Suprapubic skin (tissue), 3 donors: ENCODE measurements at regions not wholly inside any gene's neighbourhood (a gene's known extent, or its start where the extent isn't known, plus 50 kb on each side); places are given as distances from the start of the nearest gene placed in this dataset.

Experiments used
- CTCF ChIP-seq, 2 donors: fragments of 200-600 bp in 1 of 2; fragments of 450-650 bp in 1 of 2; sonication (generic) in 1 of 2; IDR thresholded peaks; one replicate each; pipeline ENCODE4 v1.5.1; 2016 to 2019; ENCODE audit warnings: antibody characterized with exemption in 2 of 2, mild to moderate bottlenecking in 1 of 2, moderate library complexity in 1 of 2
- POLR2A ChIP-seq, 2 donors: fragments of 450-650 bp; IDR thresholded peaks; one replicate each; pipeline ENCODE4 v1.6.1; 2017; ENCODE audit warnings: antibody characterized with exemption in 2 of 2, mild to moderate bottlenecking in 2 of 2, moderate library complexity in 2 of 2

GRCh38 chr7:70935854-70936253, 196.1 kb upstream of the GALNT17 start:
- TF ChIP-seq CTCF (IDR thresholded peaks at IDR 0.05) (no peak), POLR2A (IDR thresholded peaks at IDR 0.05) (no peak)
